HEK293T (cell line): ENCODE measurements at regions not wholly inside any gene's neighbourhood (a gene's known extent, or its start where the extent isn't known, plus 50 kb on each side); places are given as distances from the start of the nearest gene placed in this dataset.

Source experiments
- BHLHE40 ChIP-seq: fragments of 450-650 bp; IDR thresholded peaks from 2 replicates; pipeline ENCODE4 v1.6.1; 2016; ENCODE audit warnings: mild to moderate bottlenecking, moderate library complexity, borderline replicate concordance
- CTBP1 ChIP-seq: fragments of 450-650 bp; IDR thresholded peaks from 2 replicates; pipeline ENCODE4 v1.6.1; 2016; ENCODE audit warnings: borderline replicate concordance
- ELF4 ChIP-seq: fragments of 450-650 bp; IDR thresholded peaks from 2 replicates; pipeline ENCODE4 v1.6.1; 2017; ENCODE audit warnings: antibody characterized with exemption
- FOXA1 ChIP-seq: fragments of 450-650 bp; IDR thresholded peaks from 2 replicates; pipeline ENCODE4 v1.6.1; 2016; ENCODE audit warnings: mild to moderate bottlenecking
- FOXK2 ChIP-seq: fragments of 450-650 bp; IDR thresholded peaks from 2 replicates; pipeline ENCODE4 v1.6.1; 2016; ENCODE audit warnings: mild to moderate bottlenecking
- FOXM1 ChIP-seq: fragments of 450-650 bp; IDR thresholded peaks from 2 replicates; pipeline ENCODE4 v1.6.1; 2017; ENCODE audit warnings: mild to moderate bottlenecking, borderline replicate concordance
- HDGF ChIP-seq: fragments of 450-650 bp; IDR thresholded peaks from 2 replicates; pipeline ENCODE4 v1.6.1; 2017; ENCODE audit warnings: antibody characterized with exemption, borderline replicate concordance
- L3MBTL2 ChIP-seq: fragments of 450-650 bp; conservative IDR thresholded peaks from 2 replicates; pipeline ENCODE4 v1.6.1; 2016; ENCODE audit warnings: mild to moderate bottlenecking
- NFRKB ChIP-seq: fragments of 450-650 bp; IDR thresholded peaks from 2 replicates; pipeline ENCODE4 v1.6.1; 2016; ENCODE audit warnings: mild to moderate bottlenecking, moderate library complexity
- PKNOX1 ChIP-seq: fragments of 450-650 bp; IDR thresholded peaks from 2 replicates; pipeline ENCODE4 v1.6.1; 2016
- SP1 ChIP-seq: fragments of 450-650 bp; IDR thresholded peaks from 2 replicates; pipeline ENCODE4 v1.6.1; 2017
- SUZ12 ChIP-seq: fragments of 450-650 bp; IDR thresholded peaks from 2 replicates; pipeline ENCODE4 v1.6.1; 2016; ENCODE audit warnings: mild to moderate bottlenecking
- TARDBP ChIP-seq: fragments of 450-650 bp; IDR thresholded peaks from 2 replicates; pipeline ENCODE4 v1.6.1; 2016

DNA sequence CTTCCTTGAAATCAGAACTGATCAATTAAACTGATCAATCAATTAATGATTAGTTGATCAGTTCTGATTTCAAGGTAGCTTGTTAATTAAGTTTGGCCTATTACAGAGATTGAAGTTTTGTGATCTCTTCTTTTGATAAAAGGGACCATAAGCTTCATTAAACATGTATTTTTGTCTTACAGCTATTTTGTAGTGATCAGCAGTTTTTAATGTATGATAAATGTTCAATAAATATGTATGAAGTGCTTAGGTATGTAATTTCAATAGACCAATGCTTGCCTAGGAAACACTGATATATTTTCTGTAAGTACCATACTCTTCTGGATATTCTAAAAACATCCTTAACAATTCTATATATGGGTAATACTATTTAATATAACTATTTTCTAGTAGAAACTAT lies 569.6 kb downstream of the BRINP3 start:
- TF ChIP-seq TARDBP (no peak), FOXM1 (no peak), FOXA1 (no peak), SP1 (no peak), BHLHE40 (no peak), L3MBTL2 (no peak), PKNOX1 (no peak), SUZ12 (no peak), ELF4 (no peak), CTBP1 (no peak), FOXK2 (no peak), NFRKB (no peak), HDGF (no peak)
